Suprapubic skin (tissue), 4 donors: ENCODE measurements at regions not wholly inside any gene's neighbourhood (a gene's known extent, or its start where the extent isn't known, plus 50 kb on each side); places are given as distances from the start of the nearest gene placed in this dataset.

ENCODE experiments used
- DNase-seq, 2 donors: peaks; one replicate each; pipeline ENCODE4 v3.0.0-alpha.2; 2019; ENCODE audit warnings: low spot score in 2 of 2
- H3K27ac ChIP-seq: fragments of 200-600 bp; sonication (generic); one replicate; pipeline ENCODE4 v1.5.1; 2019
- H3K27me3 ChIP-seq: fragments of 200-600 bp; sonication (generic); one replicate; pipeline ENCODE4 v1.5.1; 2019
- H3K36me3 ChIP-seq: fragments of 200-600 bp; sonication (generic); one replicate; pipeline ENCODE4 v1.5.1; 2019
- H3K4me1 ChIP-seq: fragments of 200-600 bp; sonication (generic); one replicate; pipeline ENCODE4 v1.5.1; 2019
- H3K4me3 ChIP-seq: fragments of 200-600 bp; sonication (generic); one replicate; pipeline ENCODE4 v1.5.1; 2019; ENCODE audit warnings: mild to moderate bottlenecking
- H3K9me3 ChIP-seq: fragments of 200-600 bp; sonication (generic); one replicate; pipeline ENCODE4 v1.5.1; 2019
- EP300 ChIP-seq: sonication (generic); formaldehyde crosslinking; IDR thresholded peaks from one replicate; pipeline ENCODE4 v1.6.1; 2017; ENCODE audit warnings: antibody characterized with exemption
- POLR2A ChIP-seq, 2 donors: fragments of 450-650 bp; IDR thresholded peaks; one replicate each; pipeline ENCODE4 v1.6.1; 2017; ENCODE audit warnings: antibody characterized with exemption in 2 of 2, mild to moderate bottlenecking in 2 of 2, moderate library complexity in 2 of 2
- POLR2AphosphoS5 ChIP-seq, 3 donors: sonication (generic); formaldehyde crosslinking; IDR thresholded peaks; one replicate each; pipeline ENCODE4 v1.6.1; 2017; ENCODE audit warnings: antibody characterized with exemption in 3 of 3
- WGBS: methylation state at CpG from one replicate; pipeline ENCODE4 v1.1.5; 2018; 5-methylcytosine and 5-hydroxymethylcytosine counted together
- TF ChIP-seq, protein P1 (sequence below), 2 donors: fragments of 200-600 bp in 1 of 2; fragments of 450-650 bp in 1 of 2; sonication (generic) in 1 of 2; IDR thresholded peaks; one replicate each; pipeline ENCODE4 v1.5.1; 2016 to 2019; ENCODE audit warnings: antibody characterized with exemption in 2 of 2, mild to moderate bottlenecking in 1 of 2, moderate library complexity in 1 of 2

DNA sequence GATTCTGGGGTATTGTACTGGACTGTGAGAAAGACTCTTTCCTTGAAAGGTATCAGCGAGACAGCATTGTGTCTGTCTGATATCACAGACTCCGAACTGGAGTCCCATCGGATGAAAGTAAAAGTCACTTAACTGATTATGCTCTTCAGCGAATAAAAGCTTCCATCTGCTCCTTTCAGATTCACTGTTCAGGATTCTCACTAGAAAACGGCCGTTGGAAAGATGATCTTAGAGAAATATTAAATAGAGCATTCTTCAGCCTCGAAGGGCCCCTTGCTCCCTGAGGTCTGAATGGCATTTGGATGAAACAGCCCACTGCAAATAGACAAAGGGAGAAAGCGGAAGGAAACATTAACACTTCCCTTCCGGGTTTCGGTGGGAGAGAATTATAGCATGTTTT lies 416.2 kb upstream of the PRKX start:
- Histone ChIP-seq H3K27me3 (no peaks in the 10 kb centered on the region), H3K27ac (no peak overlapping the region), H3K4me3 (no peak overlapping the region), H3K4me1 (no peaks in the 10 kb centered on the region), H3K36me3 (no peaks in the 10 kb centered on the region), H3K9me3 (no peaks in the 10 kb centered on the region)
- DNase-seq = no peak
- TF ChIP-seq EP300 = no peak
- TF ChIP-seq, protein P1, sequence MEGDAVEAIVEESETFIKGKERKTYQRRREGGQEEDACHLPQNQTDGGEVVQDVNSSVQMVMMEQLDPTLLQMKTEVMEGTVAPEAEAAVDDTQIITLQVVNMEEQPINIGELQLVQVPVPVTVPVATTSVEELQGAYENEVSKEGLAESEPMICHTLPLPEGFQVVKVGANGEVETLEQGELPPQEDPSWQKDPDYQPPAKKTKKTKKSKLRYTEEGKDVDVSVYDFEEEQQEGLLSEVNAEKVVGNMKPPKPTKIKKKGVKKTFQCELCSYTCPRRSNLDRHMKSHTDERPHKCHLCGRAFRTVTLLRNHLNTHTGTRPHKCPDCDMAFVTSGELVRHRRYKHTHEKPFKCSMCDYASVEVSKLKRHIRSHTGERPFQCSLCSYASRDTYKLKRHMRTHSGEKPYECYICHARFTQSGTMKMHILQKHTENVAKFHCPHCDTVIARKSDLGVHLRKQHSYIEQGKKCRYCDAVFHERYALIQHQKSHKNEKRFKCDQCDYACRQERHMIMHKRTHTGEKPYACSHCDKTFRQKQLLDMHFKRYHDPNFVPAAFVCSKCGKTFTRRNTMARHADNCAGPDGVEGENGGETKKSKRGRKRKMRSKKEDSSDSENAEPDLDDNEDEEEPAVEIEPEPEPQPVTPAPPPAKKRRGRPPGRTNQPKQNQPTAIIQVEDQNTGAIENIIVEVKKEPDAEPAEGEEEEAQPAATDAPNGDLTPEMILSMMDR (IDR thresholded peaks at IDR 0.05) = no peak
- TF ChIP-seq POLR2A (IDR thresholded peaks at IDR 0.05) = no peak
- no peak for TF ChIP-seq POLR2AphosphoS5 (IDR thresholded peaks at IDR 0.05)
- WGBS = 41% methylated on average over 10 of the region's 10 CpGs

DNA sequence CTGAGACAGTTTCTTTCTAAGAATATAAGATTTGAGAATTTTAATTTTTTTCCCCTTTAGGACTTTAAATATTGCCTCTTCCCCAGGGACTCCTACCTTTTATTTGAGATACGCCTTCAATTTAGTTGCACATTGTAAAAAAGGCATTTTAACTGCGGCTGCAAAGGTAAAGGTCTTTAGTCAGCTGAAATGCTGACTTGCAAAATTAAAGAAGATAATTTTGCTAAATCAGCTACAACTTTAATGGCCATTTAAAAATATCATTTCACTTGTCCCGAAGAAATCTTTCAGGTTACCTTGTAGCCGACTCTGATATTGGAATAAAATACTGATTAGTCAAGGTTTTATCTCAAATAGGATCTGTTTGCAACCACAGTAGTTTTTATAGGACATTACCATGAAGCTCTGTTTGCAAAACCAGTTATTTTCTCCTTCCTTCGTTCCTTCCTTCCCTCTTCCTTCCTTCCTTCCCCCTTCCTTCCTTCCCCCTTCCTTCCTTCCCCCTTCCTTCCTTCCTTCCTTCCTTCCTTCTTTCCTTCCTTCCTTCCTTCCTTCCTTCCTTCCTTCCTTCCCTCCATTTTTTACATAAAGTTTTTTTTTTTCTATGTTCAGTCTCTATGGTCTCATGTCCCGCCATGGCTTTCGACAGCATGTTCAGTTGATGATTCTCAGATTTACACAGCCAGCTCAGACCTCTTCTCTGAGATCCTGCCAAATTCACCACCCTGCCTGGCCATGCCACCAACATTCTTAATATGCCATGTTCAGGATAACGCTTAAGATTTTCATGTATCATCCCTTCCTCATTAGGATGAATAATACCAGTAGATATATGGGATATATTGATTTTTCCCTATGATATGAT lies 405.4 kb upstream of the PRKX start:
- H3K27ac ChIP-seq = no peak overlapping the region
- no peaks in the 10 kb centered on the region for H3K9me3 ChIP-seq
- no peak for DNase-seq
- TF ChIP-seq, protein P1 (IDR thresholded peaks at IDR 0.05) = no peak
- TF ChIP-seq POLR2AphosphoS5 (IDR thresholded peaks at IDR 0.05) (no peak), POLR2A (IDR thresholded peaks at IDR 0.05) (no peak), EP300 (no peak)
- no peaks in the 10 kb centered on the region for H3K27me3 ChIP-seq
- no peaks in the 10 kb centered on the region for H3K36me3 ChIP-seq
- H3K4me1 ChIP-seq = no peaks in the 10 kb centered on the region
- WGBS = 86% methylated on average over 8 of the region's 8 CpGs
- no peak overlapping the region for H3K4me3 ChIP-seq

DNA sequence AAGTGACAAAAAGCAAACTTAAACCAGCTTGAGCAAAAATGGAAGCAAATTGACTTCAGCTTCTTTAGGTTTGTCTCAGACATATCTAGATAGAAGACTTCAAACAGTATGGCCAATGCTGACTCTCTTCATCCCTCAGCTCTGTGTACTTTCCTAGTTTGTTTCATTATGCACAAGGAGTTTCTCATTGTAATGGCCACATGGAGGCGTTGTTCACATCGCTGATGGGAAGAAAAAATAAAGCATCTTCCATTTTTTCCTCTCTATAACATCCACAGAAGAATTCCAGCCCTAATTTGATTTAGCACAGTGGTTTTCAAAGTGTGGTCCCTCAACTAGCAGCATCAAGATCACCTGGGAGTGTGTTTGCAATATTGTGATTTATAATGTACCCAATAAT lies 397.5 kb upstream of the PRKX start:
- Histone ChIP-seq H3K4me3 (no peak overlapping the region), H3K4me1 (no peaks in the 10 kb centered on the region), H3K27ac (no peak overlapping the region), H3K9me3 (no peaks in the 10 kb centered on the region), H3K36me3 (no peaks in the 10 kb centered on the region), H3K27me3 (no peaks in the 10 kb centered on the region)
- DNase-seq = no peak
- no peak for TF ChIP-seq POLR2A (IDR thresholded peaks at IDR 0.05)
- TF ChIP-seq, protein P1 (IDR thresholded peaks at IDR 0.05) = no peak
- WGBS = 77% methylated on average over 2 of the region's 2 CpGs

DNA sequence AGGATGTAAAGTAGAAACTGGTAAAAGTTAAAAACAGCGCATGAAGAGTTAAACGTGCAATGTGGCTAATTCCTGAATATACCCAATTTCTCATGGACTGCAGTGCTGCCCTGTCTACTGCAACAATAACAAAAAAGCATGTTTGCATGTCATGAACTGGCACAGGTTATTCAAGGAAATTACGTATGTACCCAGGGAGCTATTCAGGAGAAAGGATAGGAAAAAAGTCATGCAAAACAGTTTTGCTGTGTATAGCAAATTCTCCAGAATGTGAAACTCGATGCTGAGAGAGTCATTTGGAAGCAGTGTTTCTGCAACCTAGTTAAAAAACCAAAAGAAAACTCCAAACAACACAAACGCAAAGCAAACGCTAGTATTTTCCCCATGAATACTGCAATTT lies 381.5 kb upstream of the PRKX start:
- 44% methylated on average over 6 of the region's 6 CpGs for WGBS
- Histone ChIP-seq H3K27me3 (no peaks in the 10 kb centered on the region), H3K36me3 (no peaks in the 10 kb centered on the region), H3K27ac (no peak overlapping the region), H3K4me3 (no peak overlapping the region), H3K4me1 (no peaks in the 10 kb centered on the region), H3K9me3 (no peaks in the 10 kb centered on the region)
- no peak for DNase-seq
- TF ChIP-seq POLR2AphosphoS5 (IDR thresholded peaks at IDR 0.05) = no peak
- TF ChIP-seq EP300 = no peak
- TF ChIP-seq, protein P1 (IDR thresholded peaks at IDR 0.05) = no peak
- no peak for TF ChIP-seq POLR2A (IDR thresholded peaks at IDR 0.05)

DNA sequence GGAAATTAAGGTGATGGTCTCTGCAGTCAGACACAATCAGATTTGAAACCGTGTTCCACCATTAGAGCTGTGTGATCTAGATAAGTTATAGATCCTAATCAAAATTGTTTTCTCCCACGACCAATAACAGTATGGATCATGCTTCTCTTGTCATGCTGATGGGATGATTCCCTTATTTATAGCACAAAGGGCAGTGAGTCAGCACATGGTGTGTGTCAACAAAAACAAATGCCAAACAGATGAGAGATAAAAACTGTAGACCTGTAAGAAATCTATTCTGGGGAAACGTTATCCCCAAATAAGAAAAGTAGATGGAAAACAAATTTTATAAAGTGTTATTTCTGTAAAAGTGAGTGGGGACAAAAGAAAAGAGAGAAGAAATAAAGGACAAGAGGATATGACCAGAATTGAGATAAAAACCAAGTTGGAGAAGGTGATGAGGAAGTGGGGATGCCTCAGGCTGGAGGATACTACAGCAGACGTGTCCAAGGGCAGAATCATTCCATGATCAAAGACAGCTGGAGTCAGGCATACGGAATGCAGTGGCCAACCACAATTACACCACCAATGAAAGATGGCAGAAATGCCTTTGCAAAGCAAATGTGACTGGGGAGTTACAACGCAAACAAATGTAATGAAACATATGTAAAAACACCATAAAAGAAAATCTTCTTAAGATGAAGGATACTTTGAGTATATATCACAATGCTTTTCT lies 377.8 kb upstream of the PRKX start:
- H3K27me3 ChIP-seq = no peaks in the 10 kb centered on the region
- TF ChIP-seq POLR2A (IDR thresholded peaks at IDR 0.05) (no peak), EP300 (no peak), POLR2AphosphoS5 (IDR thresholded peaks at IDR 0.05) (no peak)
- TF ChIP-seq, protein P1 (IDR thresholded peaks at IDR 0.05) = no peak
- 32% methylated on average over 6 of the region's 6 CpGs for WGBS
- no peak for DNase-seq
- H3K36me3 ChIP-seq = no peaks in the 10 kb centered on the region
- no peak overlapping the region for H3K4me3 ChIP-seq
- H3K4me1 ChIP-seq = no peaks in the 10 kb centered on the region
- H3K27ac ChIP-seq = no peak overlapping the region
- no peaks in the 10 kb centered on the region for H3K9me3 ChIP-seq
